ENCODE measurements at regions not wholly inside any gene's neighbourhood (a gene's known extent, or its start where the extent isn't known, plus 50 kb on each side); places are given as distances from the start of the nearest gene placed in this dataset.

DNA sequence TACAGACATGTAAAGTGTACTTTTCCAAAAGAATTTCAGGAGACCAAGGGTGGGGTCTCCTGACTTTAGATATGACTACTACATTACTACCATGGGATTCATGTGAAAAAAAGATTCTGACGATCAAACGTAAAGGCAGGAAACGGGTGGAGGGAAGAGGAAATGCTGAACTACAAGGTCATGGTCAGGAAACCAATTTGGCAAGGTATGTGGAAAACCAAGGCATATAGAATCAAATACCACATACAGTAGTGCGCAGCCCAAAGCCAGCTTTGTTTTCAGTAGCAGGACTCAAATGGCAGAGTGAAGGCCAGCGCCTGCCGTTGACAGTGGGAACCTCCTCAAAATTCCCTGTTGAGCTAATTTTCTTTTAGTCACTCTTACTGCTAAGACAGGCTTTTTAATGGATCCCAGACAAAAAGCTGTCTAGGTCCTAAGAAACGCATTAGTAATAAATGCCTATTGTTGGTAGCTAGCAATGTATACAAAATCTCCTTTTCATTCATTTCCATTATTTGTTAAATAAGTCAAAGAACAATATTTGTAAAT is 57.6 kb upstream of the SERTAD2 start:
- Histone ChIP-seq H3K4me1 (ENCODE audit: control insufficient read depth in 5 of 5, insufficient read depth in 5 of 5, low read length in 5 of 5) (peaks cover 0 to 1% (median 0%) of the 10 kb centered on the region in 5 donors), H3K27me3 (ENCODE audit: control insufficient read depth in 3 of 3, insufficient read depth in 3 of 3, low read length in 2 of 3) (no peaks in the 10 kb centered on the region), H3K27ac (ENCODE audit: low read depth in 1 of 2, low read length in 1 of 2) (no peak overlapping the region), H3K9me3 (ENCODE audit: control insufficient read depth in 4 of 4, insufficient read depth in 3 of 4, low read length in 3 of 4) (peaks cover 0 to 2% (median 0%) of the 10 kb centered on the region in 4 donors), H3K36me3 (ENCODE audit: control insufficient read depth in 4 of 4, insufficient read depth in 4 of 4, low read length in 4 of 4) (no peaks in the 10 kb centered on the region), H3K4me3 (no peak overlapping the region), H3K9ac (ENCODE audit: insufficient read depth in 1 of 2, low read length in 2 of 2) (no peak overlapping the region)
- WGBS, 2 donors, result 34 to 49% methylated on average over 7 of the region's 7 CpGs
- DNase-seq (peak in 2 of 3 donors; percentile 36 to 49), ATAC-seq (ENCODE audit: insufficient read depth, low FRiP score) (no peak)
- TF ChIP-seq, protein P1, sequence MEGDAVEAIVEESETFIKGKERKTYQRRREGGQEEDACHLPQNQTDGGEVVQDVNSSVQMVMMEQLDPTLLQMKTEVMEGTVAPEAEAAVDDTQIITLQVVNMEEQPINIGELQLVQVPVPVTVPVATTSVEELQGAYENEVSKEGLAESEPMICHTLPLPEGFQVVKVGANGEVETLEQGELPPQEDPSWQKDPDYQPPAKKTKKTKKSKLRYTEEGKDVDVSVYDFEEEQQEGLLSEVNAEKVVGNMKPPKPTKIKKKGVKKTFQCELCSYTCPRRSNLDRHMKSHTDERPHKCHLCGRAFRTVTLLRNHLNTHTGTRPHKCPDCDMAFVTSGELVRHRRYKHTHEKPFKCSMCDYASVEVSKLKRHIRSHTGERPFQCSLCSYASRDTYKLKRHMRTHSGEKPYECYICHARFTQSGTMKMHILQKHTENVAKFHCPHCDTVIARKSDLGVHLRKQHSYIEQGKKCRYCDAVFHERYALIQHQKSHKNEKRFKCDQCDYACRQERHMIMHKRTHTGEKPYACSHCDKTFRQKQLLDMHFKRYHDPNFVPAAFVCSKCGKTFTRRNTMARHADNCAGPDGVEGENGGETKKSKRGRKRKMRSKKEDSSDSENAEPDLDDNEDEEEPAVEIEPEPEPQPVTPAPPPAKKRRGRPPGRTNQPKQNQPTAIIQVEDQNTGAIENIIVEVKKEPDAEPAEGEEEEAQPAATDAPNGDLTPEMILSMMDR (IDR thresholded peaks at IDR 0.05; ENCODE audit: control extremely low read depth, extremely low read depth), result no peak

DNA sequence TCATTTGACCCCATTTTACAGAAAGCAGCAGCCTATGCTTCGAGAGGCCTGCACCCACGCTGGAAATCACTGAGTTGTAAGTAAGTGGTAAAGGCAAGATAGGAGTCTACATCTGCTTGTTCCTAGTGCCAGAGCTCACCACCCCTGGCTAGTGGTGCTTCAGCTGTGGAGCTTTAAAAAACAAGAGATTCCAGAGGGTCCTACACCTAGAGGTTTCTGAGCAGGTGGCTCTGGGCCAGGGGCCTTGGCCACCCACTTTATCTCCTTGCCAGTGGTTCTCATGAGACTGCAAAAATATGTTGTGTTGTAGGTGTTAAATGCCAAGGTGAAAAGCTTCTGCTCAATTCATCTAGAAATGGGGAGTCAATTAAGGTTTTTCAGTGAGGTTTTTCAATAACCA is 60.0 kb upstream of the SERTAD2 start:
- H3K4me3 ChIP-seq, result no peak overlapping the region
- ATAC-seq (ENCODE audit: insufficient read depth, low FRiP score) (no peak), DNase-seq (no peak)
- no peaks in the 10 kb centered on the region for H3K36me3 ChIP-seq (ENCODE audit: control insufficient read depth in 4 of 4, insufficient read depth in 4 of 4, low read length in 4 of 4)
- H3K27ac ChIP-seq (ENCODE audit: low read depth in 1 of 2, low read length in 1 of 2), result no peak overlapping the region
- no peak overlapping the region for H3K9ac ChIP-seq (ENCODE audit: insufficient read depth in 1 of 2, low read length in 2 of 2)
- peaks cover 0 to 3% (median 0%) of the 10 kb centered on the region in 5 donors for H3K4me1 ChIP-seq (ENCODE audit: control insufficient read depth in 5 of 5, insufficient read depth in 5 of 5, low read length in 5 of 5)
- no peaks in the 10 kb centered on the region for H3K27me3 ChIP-seq (ENCODE audit: control insufficient read depth in 3 of 3, insufficient read depth in 3 of 3, low read length in 2 of 3)
- H3K9me3 ChIP-seq (ENCODE audit: control insufficient read depth in 4 of 4, insufficient read depth in 3 of 4, low read length in 3 of 4), result no peaks in the 10 kb centered on the region
- TF ChIP-seq, protein P1 (IDR thresholded peaks at IDR 0.05; ENCODE audit: control extremely low read depth, extremely low read depth), result no peak
- 94 to 95% methylated on average over 2 of the region's 2 CpGs for WGBS, 2 donors

DNA sequence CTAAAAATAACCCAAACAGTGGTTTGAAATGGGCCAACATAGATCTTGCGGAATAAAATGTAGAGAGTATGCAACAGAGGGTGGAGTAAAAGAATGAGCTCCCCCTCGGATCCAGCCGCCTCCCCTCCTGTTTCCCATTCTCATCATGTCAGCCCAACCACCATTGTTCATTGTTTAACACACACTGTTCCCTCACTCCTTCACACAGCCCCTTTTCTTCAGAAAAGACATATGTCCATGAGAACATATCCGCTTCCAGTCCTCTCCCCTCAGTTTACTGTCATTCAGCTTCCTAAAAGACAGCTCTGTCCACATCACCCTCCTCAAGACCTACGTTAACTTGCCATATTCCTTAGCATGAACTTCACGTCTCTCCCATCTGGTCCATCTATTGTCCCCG is 62.9 kb upstream of the SERTAD2 start:
- no peaks in the 10 kb centered on the region for H3K36me3 ChIP-seq (ENCODE audit: control insufficient read depth in 4 of 4, insufficient read depth in 4 of 4, low read length in 4 of 4)
- H3K27ac ChIP-seq (ENCODE audit: low read depth in 1 of 2, low read length in 1 of 2), result no peak overlapping the region
- H3K9ac ChIP-seq (ENCODE audit: insufficient read depth in 1 of 2, low read length in 2 of 2), result no peak overlapping the region
- DNase-seq, result no peak
- H3K27me3 ChIP-seq (ENCODE audit: control insufficient read depth in 3 of 3, insufficient read depth in 3 of 3, low read length in 2 of 3), result no peaks in the 10 kb centered on the region
- peaks cover 0 to 6% (median 2%) of the 10 kb centered on the region in 5 donors for H3K4me1 ChIP-seq (ENCODE audit: control insufficient read depth in 5 of 5, insufficient read depth in 5 of 5, low read length in 5 of 5)
- H3K9me3 ChIP-seq (ENCODE audit: control insufficient read depth in 4 of 4, insufficient read depth in 3 of 4, low read length in 3 of 4), result no peaks in the 10 kb centered on the region
- no peak overlapping the region for H3K4me3 ChIP-seq
- 89 to 91% methylated on average over 7 of the region's 7 CpGs for WGBS, 2 donors
- TF ChIP-seq, protein P1 (IDR thresholded peaks at IDR 0.05; ENCODE audit: control extremely low read depth, extremely low read depth), result no peak
- no peak for ATAC-seq (ENCODE audit: insufficient read depth, low FRiP score)
